HG03025 (cell line): ENCODE measurements at regions not wholly inside any gene's neighbourhood (a gene's known extent, or its start where the extent isn't known, plus 50 kb on each side); places are given as distances from the start of the nearest gene placed in this dataset.

ENCODE experiments used
- ATAC-seq: cut with Tn5 transposase; IDR thresholded peaks from one replicate; pipeline ENCODE4 v1.9.1; 2021; ENCODE audit warnings: mild to moderate bottlenecking, moderate library complexity; ENCODE audit not compliant: unreplicated experiment, low FRiP score

GRCh38 chr4:124212815-124213630 is 499.5 kb downstream of the ANKRD50 start:
- no peak for ATAC-seq

- no peak for ATAC-seq
These were observed 493.1 kb downstream of the ANKRD50 start for GRCh38 chr4:124219389-124219788.

- ATAC-seq: no peak
These were observed 488.3 kb downstream of the ANKRD50 start for GRCh38 chr4:124224256-124224655.

- no peak for ATAC-seq
These were observed 484.6 kb downstream of the ANKRD50 start for GRCh38 chr4:124227981-124228380.

- no peak for ATAC-seq
These were observed 482.3 kb downstream of the ANKRD50 start for GRCh38 chr4:124230268-124230667.

GRCh38 chr4:124234771-124235170 is 477.8 kb downstream of the ANKRD50 start:
- no peak for ATAC-seq

- ATAC-seq: no peak
These were observed 468.7 kb downstream of the ANKRD50 start for GRCh38 chr4:124243671-124244366.

- ATAC-seq: no peak
These were observed 459.5 kb downstream of the ANKRD50 start for GRCh38 chr4:124253080-124253479.

- peak; percentile 87 for ATAC-seq
These were observed 450.0 kb downstream of the ANKRD50 start for GRCh38 chr4:124262211-124263179.

GRCh38 chr4:124265701-124266100 is 446.8 kb downstream of the ANKRD50 start:
- no peak for ATAC-seq

- no peak for ATAC-seq
These were observed 445.8 kb downstream of the ANKRD50 start for GRCh38 chr4:124266721-124267120.

- no peak for ATAC-seq
These were observed 436.1 kb downstream of the ANKRD50 start for GRCh38 chr4:124276461-124276860.

GRCh38 chr4:124277691-124278090 is 434.8 kb downstream of the ANKRD50 start:
- no peak for ATAC-seq

GRCh38 chr4:124278477-124278876 is 434.1 kb downstream of the ANKRD50 start:
- ATAC-seq: no peak

GRCh38 chr4:124279741-124280140 is 432.8 kb downstream of the ANKRD50 start:
- no peak for ATAC-seq

- ATAC-seq: no peak
These were observed 430.1 kb downstream of the ANKRD50 start for GRCh38 chr4:124282301-124282898.

GRCh38 chr4:124288706-124289486 is 423.6 kb downstream of the ANKRD50 start:
- no peak for ATAC-seq

- ATAC-seq: no peak
These were observed 421.9 kb downstream of the ANKRD50 start for GRCh38 chr4:124290678-124291077.

GRCh38 chr4:124295413-124295812 is 417.1 kb downstream of the ANKRD50 start:
- ATAC-seq: no peak

- no peak for ATAC-seq
These were observed 407.6 kb downstream of the ANKRD50 start for GRCh38 chr4:124304941-124305340.
